ENCODE measurements at regions not wholly inside any gene's neighbourhood (a gene's known extent, or its start where the extent isn't known, plus 50 kb on each side); places are given as distances from the start of the nearest gene placed in this dataset.

DNA sequence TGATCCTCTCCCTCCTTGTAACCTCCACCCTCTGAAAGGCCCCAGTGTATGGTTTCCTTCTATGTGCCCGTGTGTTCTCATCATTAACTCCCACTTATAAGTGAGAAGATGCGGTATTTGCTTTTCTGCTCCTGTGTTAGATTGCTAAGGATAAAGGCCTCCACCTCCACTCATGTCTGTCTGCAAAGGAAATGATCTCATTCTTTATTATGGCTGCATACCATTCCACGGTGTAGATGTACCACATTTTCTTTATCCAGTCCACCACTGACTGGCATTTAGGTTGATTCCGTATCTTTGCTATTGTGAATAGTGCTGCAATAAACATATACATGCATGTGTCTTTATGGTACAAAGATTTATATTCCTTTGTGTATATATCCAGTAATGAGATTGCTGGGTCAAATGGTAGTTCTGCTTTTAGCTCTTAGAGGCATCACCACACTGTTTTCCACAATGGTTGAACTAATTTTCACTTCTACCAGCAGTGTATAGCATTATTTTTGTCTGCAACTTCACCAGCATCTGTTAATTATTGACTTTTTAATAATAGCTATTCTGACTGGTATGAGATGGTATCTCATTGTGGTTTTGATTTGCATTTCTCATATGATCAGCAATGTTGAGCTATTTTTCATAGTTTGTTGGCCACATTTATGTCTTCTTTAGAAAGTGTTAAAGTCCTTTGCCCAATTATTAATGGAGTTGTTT is 1030.9 kb downstream of the FSTL5 start:
- DNase-seq (ENCODE audit: low read depth), result no peak

GRCh38 chr4:161121451-161121850 is 1042.3 kb downstream of the FSTL5 start:
- DNase-seq (ENCODE audit: low read depth), result no peak

DNA sequence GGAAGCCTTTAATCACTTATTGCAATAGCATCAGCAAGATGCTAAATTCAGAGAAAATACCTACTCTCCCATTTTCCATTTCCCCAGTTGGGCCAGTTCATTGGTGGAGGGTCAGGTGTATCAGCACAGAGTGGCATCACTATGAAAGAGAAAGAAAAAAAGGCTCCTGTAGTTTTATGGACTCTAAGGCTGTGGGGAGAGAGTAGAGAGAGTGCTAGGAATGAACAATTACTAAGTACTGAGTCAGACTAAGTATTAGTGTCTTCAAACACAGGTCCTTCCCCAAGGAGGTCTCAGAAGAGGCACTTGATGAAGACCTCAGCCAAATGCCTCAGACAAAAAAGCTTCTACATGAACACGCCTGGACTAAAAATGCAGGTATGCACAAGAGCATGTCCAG is 1061.9 kb downstream of the FSTL5 start:
- DNase-seq (ENCODE audit: low read depth), result no peak

DNA sequence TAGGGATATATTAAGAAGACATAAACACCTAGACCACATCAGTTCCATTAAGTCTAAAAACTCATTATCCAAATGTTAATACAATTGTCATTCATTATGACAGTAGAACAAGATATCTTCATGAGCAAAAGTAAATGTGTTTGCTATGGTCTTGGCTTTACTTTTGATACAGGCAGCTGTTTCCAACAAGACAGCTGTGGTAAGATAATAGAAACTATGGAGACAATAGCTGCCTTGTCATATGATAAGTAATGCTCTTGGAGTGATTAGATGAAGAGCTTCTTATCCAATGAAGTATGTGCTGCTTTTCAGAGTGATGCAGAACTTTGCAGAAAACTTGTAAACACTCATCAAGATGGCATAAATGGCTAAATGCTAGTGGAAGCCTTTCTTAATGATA is 1066.0 kb downstream of the FSTL5 start:
- no peak for DNase-seq (ENCODE audit: low read depth)

- no peak for DNase-seq (ENCODE audit: low read depth)
Measured at GRCh38 chr4:161061046-161061445, 1102.8 kb downstream of the FSTL5 start.

All from GM04503 (cell line).